HEK293 (cell line): ENCODE measurements at regions not wholly inside any gene's neighbourhood (a gene's known extent, or its start where the extent isn't known, plus 50 kb on each side); places are given as distances from the start of the nearest gene placed in this dataset.

Experiments
- ATF2 ChIP-seq: fragments of 450-650 bp; formaldehyde crosslinking; IDR thresholded peaks from 2 replicates; pipeline ENCODE4 v1.5.1; 2016; ENCODE audit warnings: missing biosample characterization, missing genetic modification characterization, low read depth
- CTCF ChIP-seq: fragments of 450-650 bp; formaldehyde crosslinking; IDR thresholded peaks from 2 replicates; pipeline ENCODE4 v1.5.1; 2016; ENCODE audit warnings: missing biosample characterization, missing genetic modification characterization
- KLF1 ChIP-seq: fragments of 450-650 bp; formaldehyde crosslinking; IDR thresholded peaks from 2 replicates; pipeline ENCODE4 v1.5.1; 2016; ENCODE audit warnings: missing biosample characterization, missing genetic modification characterization
- PBX3 ChIP-seq: sonication (generic); formaldehyde crosslinking; IDR thresholded peaks from 2 replicates; pipeline ENCODE4 v1.8.1; 2022; ENCODE audit warnings: mild to moderate bottlenecking, moderate library complexity, missing genetic modification reagents
- SCRT1 ChIP-seq: fragments of 450-650 bp; formaldehyde crosslinking; IDR thresholded peaks from 2 replicates; pipeline ENCODE4 v1.5.1; 2016; ENCODE audit warnings: missing biosample characterization, missing genetic modification characterization, borderline replicate concordance
- YY1 ChIP-seq: fragments of 450-650 bp; formaldehyde crosslinking; IDR thresholded peaks from 2 replicates; pipeline ENCODE4 v1.5.1; 2018; ENCODE audit warnings: missing biosample characterization, missing genetic modification characterization
- ZBTB11 ChIP-seq: fragments of 450-650 bp; formaldehyde crosslinking; conservative IDR thresholded peaks from 2 replicates; pipeline ENCODE4 v1.5.1; 2016; ENCODE audit warnings: low read depth, missing biosample characterization, missing genetic modification characterization
- ZBTB7A ChIP-seq: fragments of 450-650 bp; formaldehyde crosslinking; IDR thresholded peaks from 2 replicates; pipeline ENCODE4 v1.5.1; 2016; ENCODE audit warnings: low read depth, missing biosample characterization, missing genetic modification characterization
- ZNF280D ChIP-seq: fragments of 450-650 bp; formaldehyde crosslinking; IDR thresholded peaks from 2 replicates; pipeline ENCODE4 v1.5.1; 2016; ENCODE audit warnings: missing biosample characterization, missing genetic modification characterization
- ZNF324 ChIP-seq: fragments of 450-650 bp; formaldehyde crosslinking; IDR thresholded peaks from 2 replicates; pipeline ENCODE4 v1.5.1; 2016; ENCODE audit warnings: missing biosample characterization, missing genetic modification characterization
- ZNF513 ChIP-seq: fragments of 450-650 bp; IDR thresholded peaks from 2 replicates; pipeline ENCODE4 v1.5.1; 2018; ENCODE audit warnings: missing biosample characterization, missing genetic modification characterization
- ZNF704 ChIP-seq: fragments of 450-650 bp; formaldehyde crosslinking; IDR thresholded peaks from 2 replicates; pipeline ENCODE4 v1.5.1; 2016; ENCODE audit warnings: missing biosample characterization, missing genetic modification characterization
- ZNF837 ChIP-seq: fragments of 450-650 bp; formaldehyde crosslinking; IDR thresholded peaks from 2 replicates; pipeline ENCODE4 v1.5.1; 2016; ENCODE audit warnings: missing biosample characterization, missing genetic modification characterization

- TF ChIP-seq ZNF704 (no peak), CTCF (tag by site-specific recombination) (no peak), ZBTB11 (tag by site-specific recombination) (no peak), ZNF280D (tag by site-specific recombination) (no peak), SCRT1 (tag by site-specific recombination) (no peak), ZNF837 (tag by site-specific recombination) (no peak), ZNF513 (tag by site-specific recombination) (no peak), PBX3 (no peak), ZNF324 (no peak), YY1 (tag by site-specific recombination) (no peak), ATF2 (tag by site-specific recombination) (no peak), ZBTB7A (tag by site-specific recombination) (no peak), KLF1 (tag by site-specific recombination) (no peak)
These were observed 143.5 kb upstream of the MARCKS start for GRCh38 chr6:113713665-113714064.
